ENCODE measurements at regions not wholly inside any gene's neighbourhood (a gene's known extent, or its start where the extent isn't known, plus 50 kb on each side); places are given as distances from the start of the nearest gene placed in this dataset.

DNA sequence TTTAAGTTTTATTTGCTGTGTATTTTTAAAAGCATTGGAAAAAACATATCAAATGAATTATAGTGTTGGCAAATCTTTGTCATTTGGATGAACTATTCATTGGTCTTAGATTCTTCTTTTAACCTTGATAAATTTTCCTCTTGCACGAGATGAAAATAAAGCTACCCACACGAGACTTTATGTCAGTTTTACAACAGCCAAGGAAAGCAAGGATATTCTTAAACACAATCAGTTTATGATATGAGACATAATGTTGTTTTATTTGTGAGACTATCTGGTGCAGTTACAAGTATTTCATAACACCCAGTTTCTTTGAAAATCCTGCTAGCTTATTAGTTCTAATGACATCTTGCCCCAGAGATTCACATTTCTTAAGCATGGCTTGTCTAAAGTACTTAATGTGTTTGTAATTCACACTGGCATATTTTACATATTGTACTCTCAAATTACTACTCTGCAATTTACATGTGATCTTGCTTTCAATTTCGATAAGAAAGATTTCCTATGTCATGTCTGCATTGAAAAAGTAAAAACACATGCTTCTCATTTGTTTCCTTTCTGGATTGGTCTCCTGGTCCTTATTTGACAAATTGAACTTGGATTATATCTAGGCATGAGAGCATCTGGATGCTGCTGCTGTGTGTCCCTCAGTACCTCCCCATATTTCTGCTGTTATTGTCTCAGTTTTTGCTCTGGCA, 955.5 kb upstream of the PCDH9 start:
- DNase-seq (ENCODE audit: low read depth, low spot score): no peak
- Histone ChIP-seq H3K27me3 (ENCODE audit: control insufficient read depth, insufficient read depth, low read length) (no peaks in the 10 kb centered on the region), H3K27ac (ENCODE audit: low read length) (no peak overlapping the region), H3K4me1 (ENCODE audit: control insufficient read depth, insufficient read depth, low read length) (no peaks in the 10 kb centered on the region), H3K36me3 (ENCODE audit: control insufficient read depth, insufficient read depth, low read length) (no peaks in the 10 kb centered on the region), H3K9me3 (ENCODE audit: control insufficient read depth, insufficient read depth, low read depth, low read length) (no peaks in the 10 kb centered on the region), H3K4me3 (ENCODE audit: low read depth in 2 of 2, low read length in 2 of 2) (no peak overlapping the region)
- ATAC-seq: no peak
- ChIA-PET POLR2A (no interaction called here), CTCF (no interaction called here)
- intact Hi-C loops (cut with micrococcal nuclease; ENCODE audit: unreplicated experiment) (no loop called here), in situ Hi-C loops (cut with HindIII; ENCODE audit: low pct_unique_long_range_greater_than_20kb, low sequenced_read_pairs) (no loop called here)
- no TSS peak for BruUV-seq (replicated peaks)
- TF ChIP-seq, protein P1, sequence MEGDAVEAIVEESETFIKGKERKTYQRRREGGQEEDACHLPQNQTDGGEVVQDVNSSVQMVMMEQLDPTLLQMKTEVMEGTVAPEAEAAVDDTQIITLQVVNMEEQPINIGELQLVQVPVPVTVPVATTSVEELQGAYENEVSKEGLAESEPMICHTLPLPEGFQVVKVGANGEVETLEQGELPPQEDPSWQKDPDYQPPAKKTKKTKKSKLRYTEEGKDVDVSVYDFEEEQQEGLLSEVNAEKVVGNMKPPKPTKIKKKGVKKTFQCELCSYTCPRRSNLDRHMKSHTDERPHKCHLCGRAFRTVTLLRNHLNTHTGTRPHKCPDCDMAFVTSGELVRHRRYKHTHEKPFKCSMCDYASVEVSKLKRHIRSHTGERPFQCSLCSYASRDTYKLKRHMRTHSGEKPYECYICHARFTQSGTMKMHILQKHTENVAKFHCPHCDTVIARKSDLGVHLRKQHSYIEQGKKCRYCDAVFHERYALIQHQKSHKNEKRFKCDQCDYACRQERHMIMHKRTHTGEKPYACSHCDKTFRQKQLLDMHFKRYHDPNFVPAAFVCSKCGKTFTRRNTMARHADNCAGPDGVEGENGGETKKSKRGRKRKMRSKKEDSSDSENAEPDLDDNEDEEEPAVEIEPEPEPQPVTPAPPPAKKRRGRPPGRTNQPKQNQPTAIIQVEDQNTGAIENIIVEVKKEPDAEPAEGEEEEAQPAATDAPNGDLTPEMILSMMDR (IDR thresholded peaks at IDR 0.05): no peak
- TF ChIP-seq SIN3A (IDR thresholded peaks at IDR 0.05; ENCODE audit: borderline replicate concordance, insufficient read depth, low read depth, low read length): no peak

DNA sequence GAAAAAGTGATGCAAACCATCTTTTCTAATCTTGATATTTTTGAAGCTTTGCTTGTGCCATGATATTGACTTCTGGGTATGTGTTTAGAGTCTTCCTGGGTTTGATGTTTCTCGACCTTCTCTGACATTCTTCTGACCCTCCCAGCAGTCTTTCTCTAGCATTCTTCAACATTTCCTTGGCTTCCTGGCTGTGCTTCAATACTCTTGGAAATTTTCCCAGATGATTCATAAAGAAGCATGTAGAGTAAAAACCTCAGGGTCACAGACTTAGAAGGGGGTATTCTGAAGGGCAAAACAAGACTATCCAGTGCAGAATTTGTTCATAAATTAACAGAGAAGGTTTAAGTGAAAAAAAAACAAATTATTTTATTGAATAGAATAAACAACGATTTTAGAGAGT, 946.3 kb upstream of the PCDH9 start:
- intact Hi-C loops (cut with micrococcal nuclease; ENCODE audit: unreplicated experiment): no loop called here
- Histone ChIP-seq H3K4me1 (ENCODE audit: control insufficient read depth, insufficient read depth, low read length) (no peaks in the 10 kb centered on the region), H3K27me3 (ENCODE audit: control insufficient read depth, insufficient read depth, low read length) (no peaks in the 10 kb centered on the region), H3K9me3 (ENCODE audit: control insufficient read depth, insufficient read depth, low read depth, low read length) (no peaks in the 10 kb centered on the region), H3K36me3 (ENCODE audit: control insufficient read depth, insufficient read depth, low read length) (no peaks in the 10 kb centered on the region), H3K27ac (ENCODE audit: low read length) (no peak overlapping the region), H3K4me3 (ENCODE audit: low read depth in 2 of 2, low read length in 2 of 2) (no peak overlapping the region)
- no TSS peak for BruUV-seq (replicated peaks)
- in situ Hi-C loops (cut with HindIII; ENCODE audit: low pct_unique_long_range_greater_than_20kb, low sequenced_read_pairs): no loop called here
- TF ChIP-seq, protein P2, sequence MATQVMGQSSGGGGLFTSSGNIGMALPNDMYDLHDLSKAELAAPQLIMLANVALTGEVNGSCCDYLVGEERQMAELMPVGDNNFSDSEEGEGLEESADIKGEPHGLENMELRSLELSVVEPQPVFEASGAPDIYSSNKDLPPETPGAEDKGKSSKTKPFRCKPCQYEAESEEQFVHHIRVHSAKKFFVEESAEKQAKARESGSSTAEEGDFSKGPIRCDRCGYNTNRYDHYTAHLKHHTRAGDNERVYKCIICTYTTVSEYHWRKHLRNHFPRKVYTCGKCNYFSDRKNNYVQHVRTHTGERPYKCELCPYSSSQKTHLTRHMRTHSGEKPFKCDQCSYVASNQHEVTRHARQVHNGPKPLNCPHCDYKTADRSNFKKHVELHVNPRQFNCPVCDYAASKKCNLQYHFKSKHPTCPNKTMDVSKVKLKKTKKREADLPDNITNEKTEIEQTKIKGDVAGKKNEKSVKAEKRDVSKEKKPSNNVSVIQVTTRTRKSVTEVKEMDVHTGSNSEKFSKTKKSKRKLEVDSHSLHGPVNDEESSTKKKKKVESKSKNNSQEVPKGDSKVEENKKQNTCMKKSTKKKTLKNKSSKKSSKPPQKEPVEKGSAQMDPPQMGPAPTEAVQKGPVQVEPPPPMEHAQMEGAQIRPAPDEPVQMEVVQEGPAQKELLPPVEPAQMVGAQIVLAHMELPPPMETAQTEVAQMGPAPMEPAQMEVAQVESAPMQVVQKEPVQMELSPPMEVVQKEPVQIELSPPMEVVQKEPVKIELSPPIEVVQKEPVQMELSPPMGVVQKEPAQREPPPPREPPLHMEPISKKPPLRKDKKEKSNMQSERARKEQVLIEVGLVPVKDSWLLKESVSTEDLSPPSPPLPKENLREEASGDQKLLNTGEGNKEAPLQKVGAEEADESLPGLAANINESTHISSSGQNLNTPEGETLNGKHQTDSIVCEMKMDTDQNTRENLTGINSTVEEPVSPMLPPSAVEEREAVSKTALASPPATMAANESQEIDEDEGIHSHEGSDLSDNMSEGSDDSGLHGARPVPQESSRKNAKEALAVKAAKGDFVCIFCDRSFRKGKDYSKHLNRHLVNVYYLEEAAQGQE (IDR thresholded peaks at IDR 0.05; ENCODE audit: insufficient read depth in 1 of 2, low read depth in 2 of 2, low read length in 1 of 2): no peak
- TF ChIP-seq, protein P1 (IDR thresholded peaks at IDR 0.05): no peak
- DNase-seq (ENCODE audit: low read depth, low spot score) (no peak), ATAC-seq (no peak)
- CTCF ChIA-PET: no interaction called here
- POLR2A ChIA-PET: no interaction called here

DNA sequence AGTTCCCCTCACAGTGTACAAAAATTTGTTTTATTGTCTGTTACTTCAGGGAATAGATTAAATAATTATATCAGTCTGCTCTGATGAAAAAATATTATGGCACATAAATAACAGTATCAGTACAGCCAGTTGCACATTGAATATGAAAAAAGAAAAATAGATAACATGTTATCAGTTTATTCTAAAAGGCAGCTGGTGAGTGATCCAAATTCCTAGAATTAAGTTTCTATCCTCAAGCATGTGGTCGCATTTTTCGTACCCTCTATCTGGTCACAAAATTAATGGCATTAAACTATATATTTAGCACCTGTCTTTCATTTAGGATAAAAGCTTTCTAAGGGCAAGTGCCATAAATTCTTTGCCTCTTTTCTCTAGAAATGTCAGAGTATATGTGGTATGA, 944.8 kb upstream of the PCDH9 start:
- CTCF ChIA-PET: no interaction called here
- Histone ChIP-seq H3K9me3 (ENCODE audit: control insufficient read depth, insufficient read depth, low read depth, low read length) (no peaks in the 10 kb centered on the region), H3K4me1 (ENCODE audit: control insufficient read depth, insufficient read depth, low read length) (no peaks in the 10 kb centered on the region), H3K27ac (ENCODE audit: low read length) (no peak overlapping the region), H3K27me3 (ENCODE audit: control insufficient read depth, insufficient read depth, low read length) (no peaks in the 10 kb centered on the region), H3K4me3 (ENCODE audit: low read depth in 2 of 2, low read length in 2 of 2) (no peak overlapping the region), H3K36me3 (ENCODE audit: control insufficient read depth, insufficient read depth, low read length) (no peaks in the 10 kb centered on the region)
- no TSS peak for BruUV-seq (replicated peaks)
- TF ChIP-seq, protein P2 (IDR thresholded peaks at IDR 0.05; ENCODE audit: insufficient read depth in 1 of 2, low read depth in 2 of 2, low read length in 1 of 2): no peak
- TF ChIP-seq SIN3A (IDR thresholded peaks at IDR 0.05; ENCODE audit: borderline replicate concordance, insufficient read depth, low read depth, low read length): no peak
- DNase-seq (ENCODE audit: low read depth, low spot score): no peak
- intact Hi-C loops (cut with micrococcal nuclease; ENCODE audit: unreplicated experiment): no loop called here
- POLR2A ChIA-PET: no interaction called here
- ATAC-seq: no peak
- in situ Hi-C loops (cut with HindIII; ENCODE audit: low pct_unique_long_range_greater_than_20kb, low sequenced_read_pairs): no loop called here
